ENCODE measurements at regions not wholly inside any gene's neighbourhood (a gene's known extent, or its start where the extent isn't known, plus 50 kb on each side); places are given as distances from the start of the nearest gene placed in this dataset.

- H4K20me1 ChIP-seq (ENCODE audit: insufficient read depth, low read length): no peaks in the 10 kb centered on the region
- no peak overlapping the region for H3K27ac ChIP-seq (ENCODE audit: low read depth, low read length, poor library complexity, severe bottlenecking)
- H3K4me3 ChIP-seq (ENCODE audit: low read depth, low read length, poor library complexity, severe bottlenecking): no peak overlapping the region
- H2AFZ ChIP-seq (ENCODE audit: low read length): no peak overlapping the region
- TF ChIP-seq CTCF (conservative IDR thresholded peaks at IDR 0.05; ENCODE audit: low read length) (no peak), EZH2phosphoT487 (IDR thresholded peaks at IDR 0.05; ENCODE audit: borderline replicate concordance, low read depth, low read length) (no peak)
- H3K79me2 ChIP-seq (ENCODE audit: insufficient read depth, low read depth, low read length): no peaks in the 10 kb centered on the region
- no TSS peak for BruUV-seq (replicated peaks)
- H3K4me1 ChIP-seq (ENCODE audit: insufficient read depth, low read length, poor library complexity, severe bottlenecking): no peaks in the 10 kb centered on the region
- H3K36me3 ChIP-seq (ENCODE audit: insufficient read depth, low read length): no peaks in the 10 kb centered on the region
- ChIA-PET CTCF (ENCODE audit: unreplicated experiment) (no interaction called here), POLR2A (no interaction called here)
- DNase-seq (ENCODE audit: low spot score): no peak
- no peaks in the 10 kb centered on the region for H3K9me3 ChIP-seq (ENCODE audit: low read length)
- H3K9me2 ChIP-seq (ENCODE audit: insufficient read depth, low read length): no peaks in the 10 kb centered on the region
- intact Hi-C loops (cut with micrococcal nuclease; ENCODE audit: unreplicated experiment): no loop called here
- H3K4me2 ChIP-seq (ENCODE audit: low read length): no peak overlapping the region
These were observed 120.2 kb upstream of the CDK6 start for GRCh38 chr7:92956575-92956974.

- ChIA-PET CTCF (ENCODE audit: unreplicated experiment) (no interaction called here), POLR2A (interaction anchor here (0.7 to 0.9 kb wide), 3 partner anchors 16 to 87 kb away, joined by 3 read pairs; no protein-coding TSS in a partner anchor)
- Histone ChIP-seq H3K9me2 (ENCODE audit: insufficient read depth, low read length) (no peaks in the 10 kb centered on the region), H4K20me1 (ENCODE audit: insufficient read depth, low read length) (no peaks in the 10 kb centered on the region), H3K36me3 (ENCODE audit: insufficient read depth, low read length) (no peaks in the 10 kb centered on the region), H3K79me2 (ENCODE audit: insufficient read depth, low read depth, low read length) (no peaks in the 10 kb centered on the region), H3K27ac (ENCODE audit: low read depth, low read length, poor library complexity, severe bottlenecking) (no peak overlapping the region), H3K4me1 (ENCODE audit: insufficient read depth, low read length, poor library complexity, severe bottlenecking) (no peaks in the 10 kb centered on the region), H2AFZ (ENCODE audit: low read length) (no peak overlapping the region), H3K4me3 (ENCODE audit: low read depth, low read length, poor library complexity, severe bottlenecking) (no peak overlapping the region), H3K4me2 (ENCODE audit: low read length) (no peak overlapping the region), H3K9me3 (ENCODE audit: low read length) (no peaks in the 10 kb centered on the region)
- DNase-seq (ENCODE audit: low spot score): no peak
- intact Hi-C loops (cut with micrococcal nuclease; ENCODE audit: unreplicated experiment): no loop called here
- TF ChIP-seq EZH2phosphoT487 (IDR thresholded peaks at IDR 0.05; ENCODE audit: borderline replicate concordance, low read depth, low read length) (no peak), CTCF (conservative IDR thresholded peaks at IDR 0.05; ENCODE audit: low read length) (no peak)
- BruUV-seq (replicated peaks): no TSS peak
These were observed 118.7 kb upstream of the CDK6 start for GRCh38 chr7:92955081-92955480.

GRCh38 chr7:92953657-92954056 is 117.3 kb upstream of the CDK6 start:
- Histone ChIP-seq H2AFZ (ENCODE audit: low read length) (no peak overlapping the region), H3K27ac (ENCODE audit: low read depth, low read length, poor library complexity, severe bottlenecking) (no peak overlapping the region), H3K9me3 (ENCODE audit: low read length) (no peaks in the 10 kb centered on the region), H4K20me1 (ENCODE audit: insufficient read depth, low read length) (no peaks in the 10 kb centered on the region), H3K9me2 (ENCODE audit: insufficient read depth, low read length) (no peaks in the 10 kb centered on the region), H3K4me3 (ENCODE audit: low read depth, low read length, poor library complexity, severe bottlenecking) (no peak overlapping the region), H3K36me3 (ENCODE audit: insufficient read depth, low read length) (no peaks in the 10 kb centered on the region), H3K79me2 (ENCODE audit: insufficient read depth, low read depth, low read length) (no peaks in the 10 kb centered on the region), H3K4me1 (ENCODE audit: insufficient read depth, low read length, poor library complexity, severe bottlenecking) (no peaks in the 10 kb centered on the region), H3K4me2 (ENCODE audit: low read length) (no peak overlapping the region)
- no peak for DNase-seq (ENCODE audit: low spot score)
- intact Hi-C loops (cut with micrococcal nuclease; ENCODE audit: unreplicated experiment): no loop called here
- no TSS peak for BruUV-seq (replicated peaks)
- ChIA-PET POLR2A (interaction anchor here (0.9 to 1.1 kb wide), 2 partner anchors 10 kb away, joined by 3 to 4 read pairs; no protein-coding TSS in a partner anchor), CTCF (ENCODE audit: unreplicated experiment) (no interaction called here)
- TF ChIP-seq EZH2phosphoT487 (IDR thresholded peaks at IDR 0.05; ENCODE audit: borderline replicate concordance, low read depth, low read length) (no peak), CTCF (conservative IDR thresholded peaks at IDR 0.05; ENCODE audit: low read length) (no peak)
